Keratinocyte (primary cell): ENCODE measurements at regions not wholly inside any gene's neighbourhood (a gene's known extent, or its start where the extent isn't known, plus 50 kb on each side); places are given as distances from the start of the nearest gene placed in this dataset.

Experiments
- EZH2 ChIP-seq: IDR thresholded peaks from one replicate; pipeline ENCODE4 v1.6.1; 2012; ENCODE audit warnings: inconsistent platforms, mild to moderate bottlenecking, low read length, moderate library complexity
- TF ChIP-seq, protein P1 (sequence below), 3 experiments: IDR thresholded peaks in 1 of 3; conservative IDR thresholded peaks in 1 of 3; optimal IDR thresholded peaks in 1 of 3; 2 replicates in 2 of 3; 3 replicates in 1 of 3; pipeline versions ENCODE3 to v1.5.1; 2011; ENCODE audit warnings: low read length in 3 of 3, mild to moderate bottlenecking in 3 of 3, moderate library complexity in 2 of 3, control low read depth in 1 of 3, inconsistent platforms in 1 of 3; ENCODE audit not compliant: insufficient read depth in 2 of 3; ENCODE audit errors: extremely low read depth in 1 of 3

DNA sequence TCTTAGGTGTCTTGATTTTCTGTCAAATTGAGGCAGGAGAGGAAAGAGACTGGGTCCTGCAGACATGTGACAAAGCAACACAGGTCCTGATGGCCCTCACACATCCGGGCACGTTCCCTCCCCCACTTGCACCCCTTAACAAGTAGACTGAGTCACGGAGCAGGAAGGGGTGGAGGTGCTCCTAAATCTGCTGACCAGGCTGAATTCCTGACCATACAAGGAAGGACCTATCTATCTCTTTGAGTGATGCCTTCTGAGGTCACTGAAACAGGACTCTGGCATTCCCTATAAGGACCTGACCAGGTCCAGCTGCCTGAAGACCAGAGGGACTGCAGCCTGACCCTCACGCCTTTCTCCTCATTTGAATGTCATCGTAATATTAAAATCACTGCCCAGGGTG lies 250.3 kb downstream of the COL4A1 start:
- TF ChIP-seq, protein P1, sequence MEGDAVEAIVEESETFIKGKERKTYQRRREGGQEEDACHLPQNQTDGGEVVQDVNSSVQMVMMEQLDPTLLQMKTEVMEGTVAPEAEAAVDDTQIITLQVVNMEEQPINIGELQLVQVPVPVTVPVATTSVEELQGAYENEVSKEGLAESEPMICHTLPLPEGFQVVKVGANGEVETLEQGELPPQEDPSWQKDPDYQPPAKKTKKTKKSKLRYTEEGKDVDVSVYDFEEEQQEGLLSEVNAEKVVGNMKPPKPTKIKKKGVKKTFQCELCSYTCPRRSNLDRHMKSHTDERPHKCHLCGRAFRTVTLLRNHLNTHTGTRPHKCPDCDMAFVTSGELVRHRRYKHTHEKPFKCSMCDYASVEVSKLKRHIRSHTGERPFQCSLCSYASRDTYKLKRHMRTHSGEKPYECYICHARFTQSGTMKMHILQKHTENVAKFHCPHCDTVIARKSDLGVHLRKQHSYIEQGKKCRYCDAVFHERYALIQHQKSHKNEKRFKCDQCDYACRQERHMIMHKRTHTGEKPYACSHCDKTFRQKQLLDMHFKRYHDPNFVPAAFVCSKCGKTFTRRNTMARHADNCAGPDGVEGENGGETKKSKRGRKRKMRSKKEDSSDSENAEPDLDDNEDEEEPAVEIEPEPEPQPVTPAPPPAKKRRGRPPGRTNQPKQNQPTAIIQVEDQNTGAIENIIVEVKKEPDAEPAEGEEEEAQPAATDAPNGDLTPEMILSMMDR (optimal IDR thresholded peaks at IDR 0.05 in 1 of 3, IDR thresholded peaks at IDR 0.05 in 1 of 3, conservative IDR thresholded peaks at IDR 0.05 in 1 of 3; ENCODE audit: extremely low read depth in 1 of 3, insufficient read depth in 2 of 3, low read length in 3 of 3): no peak
- no peak for TF ChIP-seq EZH2
